ENCODE measurements at regions not wholly inside any gene's neighbourhood (a gene's known extent, or its start where the extent isn't known, plus 50 kb on each side); places are given as distances from the start of the nearest gene placed in this dataset.
"Not testable (repeated sequence)": the region's sequence is repeated elsewhere in the genome, so short reads cannot be mapped to it uniquely, and the experiment has no call there.

DNA sequence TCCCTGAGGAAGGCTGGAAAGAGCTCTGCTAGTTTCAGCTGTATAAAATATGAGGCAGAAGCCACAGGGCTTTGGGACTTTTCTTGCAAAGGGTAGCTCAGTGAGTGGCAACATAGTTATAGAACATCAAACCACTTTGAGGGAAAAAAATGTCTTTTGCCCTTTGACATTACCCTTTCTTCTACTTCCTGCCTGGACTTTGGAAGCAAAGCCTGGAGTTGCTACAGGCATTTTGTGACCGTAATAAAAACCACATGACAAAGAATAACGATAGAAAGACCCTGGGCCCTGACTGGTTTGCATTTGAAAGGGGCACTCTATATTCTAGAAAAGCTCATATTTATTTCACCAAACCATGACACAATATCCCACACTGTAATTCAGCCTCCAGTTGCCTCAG is 440.9 kb downstream of the DIRAS2 start:
- peaks cover 16 to 23% (median 18%) of the 10 kb centered on the region in 3 donors for H3K4me1 Mint-ChIP-seq

DNA sequence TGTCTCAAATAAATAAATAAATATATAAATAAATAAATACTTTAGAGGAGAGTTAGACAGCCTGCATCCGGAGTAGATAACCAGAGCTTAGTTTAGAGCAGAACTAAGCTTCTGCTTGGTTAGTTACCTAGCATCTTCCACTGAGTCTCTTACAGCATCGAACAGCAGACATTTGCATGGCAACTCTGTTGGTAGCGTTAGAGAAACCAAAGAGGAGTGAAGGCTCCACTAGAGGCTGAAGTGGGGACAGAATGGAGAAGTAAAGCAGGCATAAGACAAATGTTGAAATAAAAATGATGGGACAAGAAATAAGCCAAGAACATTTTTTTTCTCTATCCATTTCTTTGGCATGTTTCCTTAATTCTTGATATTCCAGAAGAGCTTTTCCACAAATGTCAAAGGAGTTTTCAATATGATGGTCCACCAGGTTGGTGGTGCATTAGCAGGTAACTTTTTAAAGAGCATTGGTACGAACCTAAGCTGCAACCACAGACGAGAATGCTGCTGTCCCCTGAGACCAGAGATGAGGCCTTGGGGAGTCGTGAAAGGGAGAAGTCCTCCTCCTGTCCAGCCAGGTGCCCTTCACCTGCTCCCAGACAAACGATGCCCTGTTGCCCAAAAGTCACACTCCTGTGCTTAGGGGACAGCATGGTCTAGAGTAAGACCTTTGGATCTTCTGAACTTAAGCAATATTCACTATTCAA is 438.3 kb downstream of the DIRAS2 start:
- ATAC-seq (ENCODE audit: low read depth in 2 of 2), result peak; percentile 95
- peak overlapping the region in 2 of 6 donors; percentile 43 to 86 for H3K27ac Mint-ChIP-seq

More for the DNA sequence above, 440.9 kb downstream of the DIRAS2 start:
- DNase-seq, result no peak
- H3K27ac Mint-ChIP-seq, result no peak overlapping the region
- H3K9me3 Mint-ChIP-seq, result peaks cover 2 to 14% (median 9%) of the 10 kb centered on the region in 7 donors
- peaks cover 0 to 10% of the 10 kb centered on the region in 2 donors for H3K36me3 Mint-ChIP-seq
- H3K27me3 Mint-ChIP-seq, result no peaks in the 10 kb centered on the region
- no peak overlapping the region for H3K4me3 Mint-ChIP-seq
- ATAC-seq (ENCODE audit: low read depth in 2 of 2), result no peak

DNA sequence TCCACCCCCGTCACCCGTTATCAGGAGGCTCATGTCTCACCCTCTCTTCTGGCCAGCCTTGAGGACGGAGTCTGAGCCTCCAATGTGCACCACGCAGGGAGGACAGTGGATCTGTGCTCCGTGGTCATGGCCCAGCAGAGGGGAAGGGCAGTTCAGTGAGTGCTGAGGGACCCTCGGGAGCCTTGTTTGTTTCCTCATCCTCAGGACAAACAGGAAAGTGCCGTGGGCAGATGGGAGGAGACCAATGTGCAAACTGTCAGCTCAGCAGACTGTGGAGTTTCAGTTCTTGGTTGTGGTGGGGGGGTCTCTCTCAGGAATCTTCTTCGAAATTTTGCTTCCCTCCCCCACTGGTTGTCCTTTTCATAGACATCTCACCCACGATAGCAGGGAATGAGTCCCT is 429.6 kb downstream of the DIRAS2 start:
- peak overlapping the region; percentile 26 to 97 (median 79) for H3K27ac Mint-ChIP-seq
- not testable (repeated sequence) for H3K9me3 Mint-ChIP-seq, H3K27me3 Mint-ChIP-seq, H3K36me3 Mint-ChIP-seq
- H3K4me1 Mint-ChIP-seq, result peaks cover 20 to 40% (median 38%) of the 10 kb centered on the region in 3 donors
- ATAC-seq (ENCODE audit: low read depth in 2 of 2) (peak in 1 of 2 donors; percentile 37), DNase-seq (peak; percentile 56)
- peak overlapping the region; percentile 79 to 98 (median 95) for H3K4me3 Mint-ChIP-seq

More for the DNA sequence above, 438.3 kb downstream of the DIRAS2 start:
- Mint-ChIP-seq H3K4me3 (peak overlapping the region in 7 of 8 donors; percentile 0 to 71 (median 49)), H3K4me1 (peaks cover 16 to 23% (median 22%) of the 10 kb centered on the region in 3 donors), H3K27me3 (no peaks in the 10 kb centered on the region), H3K36me3 (no peaks in the 10 kb centered on the region), H3K9me3 (peaks cover 0 to 2% (median 0%) of the 10 kb centered on the region in 7 donors)
- DNase-seq, result peak; percentile 38

DNA sequence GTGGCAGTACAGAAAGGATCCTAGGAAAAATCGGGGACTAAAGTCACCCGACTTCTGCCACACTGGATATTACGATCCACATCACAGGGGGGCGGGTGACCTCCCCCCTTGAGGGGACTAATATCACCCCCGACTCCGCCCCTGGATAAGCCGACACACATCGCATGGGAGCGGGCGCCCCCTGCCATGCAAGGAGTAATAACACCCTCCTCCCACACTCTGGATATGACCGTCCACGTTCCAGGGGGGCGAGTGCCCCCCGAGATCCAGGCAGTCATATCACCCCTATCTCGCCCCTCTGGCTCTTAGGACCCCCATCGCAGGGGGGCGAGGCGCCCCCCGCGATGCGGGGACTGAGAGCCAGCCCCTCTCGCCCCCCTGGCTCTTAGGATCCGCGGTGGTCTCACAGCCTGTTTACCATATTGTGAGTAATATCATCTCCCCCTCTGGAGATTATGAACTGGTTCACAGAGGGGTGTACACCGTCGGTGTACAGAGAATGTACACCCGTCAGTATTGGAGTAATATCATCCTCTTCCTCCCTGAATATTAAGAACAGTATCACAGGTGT is 423.0 kb downstream of the DIRAS2 start:
- Mint-ChIP-seq H3K9me3 (peaks cover 0 to 1% (median 0%) of the 10 kb centered on the region in 7 donors), H3K36me3 (no peaks in the 10 kb centered on the region), H3K27ac (peak overlapping the region in 1 of 6 donors; percentile 61), H3K27me3 (peaks cover 0 to 10% (median 0%) of the 10 kb centered on the region in 3 donors), H3K4me3 (peak overlapping the region in 6 of 8 donors; percentile 15 to 79 (median 56)), H3K4me1 (peaks cover 12 to 16% (median 14%) of the 10 kb centered on the region in 3 donors)
- ATAC-seq (ENCODE audit: low read depth in 2 of 2) (peak; percentile 78 to 92), DNase-seq (peak; percentile 50)

DNA sequence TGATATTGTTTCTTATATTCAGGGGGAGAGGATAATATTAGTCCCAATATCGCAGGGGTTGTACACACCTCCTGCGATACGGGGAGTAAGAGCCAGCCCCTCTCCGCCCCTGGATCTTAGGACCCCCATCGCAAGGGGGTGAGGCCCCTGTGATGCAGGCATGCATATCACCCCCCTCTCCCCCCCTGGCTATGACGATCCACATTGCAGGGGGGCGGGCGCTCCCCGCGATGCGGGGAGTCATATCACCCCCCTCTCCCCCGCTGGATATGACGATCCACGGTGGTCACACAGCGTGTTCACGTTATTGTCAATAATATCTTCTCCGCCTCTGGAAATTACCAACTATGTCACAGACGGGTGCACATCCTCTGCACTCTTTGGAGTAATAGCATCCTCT is 420.7 kb downstream of the DIRAS2 start:
- not testable (repeated sequence) for H3K27me3 Mint-ChIP-seq; H3K9me3 Mint-ChIP-seq; ATAC-seq (ENCODE audit: low read depth in 2 of 2); H3K27ac Mint-ChIP-seq; H3K4me3 Mint-ChIP-seq; H3K36me3 Mint-ChIP-seq; DNase-seq
- H3K4me1 Mint-ChIP-seq, result peaks cover 12 to 17% (median 17%) of the 10 kb centered on the region in 3 donors

DNA sequence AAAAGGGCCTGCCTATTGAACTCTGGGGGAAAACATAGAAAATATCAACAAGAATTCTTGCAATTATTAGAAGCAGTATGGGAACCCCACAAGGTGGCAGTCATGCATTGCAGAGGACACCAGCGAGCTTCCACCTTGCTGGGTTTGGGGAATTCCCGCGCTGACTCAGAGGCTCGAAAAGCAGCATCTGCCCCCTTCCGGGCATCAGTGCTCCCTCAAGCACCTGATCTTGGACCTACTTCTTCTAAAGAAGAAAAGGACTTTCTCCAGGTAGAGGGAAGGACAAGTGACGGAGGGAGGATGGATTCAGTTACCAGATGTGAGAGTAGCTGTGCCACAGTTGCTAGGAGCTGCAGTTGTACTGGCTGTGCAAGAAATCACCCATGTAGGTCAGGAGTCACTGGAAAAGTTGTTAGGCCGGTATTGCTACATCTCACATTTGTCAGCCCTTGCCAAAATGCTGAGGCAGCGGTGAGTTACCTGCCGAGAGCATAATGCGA is 415.7 kb downstream of the DIRAS2 start:
- H3K27ac Mint-ChIP-seq, result not testable (repeated sequence)

DNA sequence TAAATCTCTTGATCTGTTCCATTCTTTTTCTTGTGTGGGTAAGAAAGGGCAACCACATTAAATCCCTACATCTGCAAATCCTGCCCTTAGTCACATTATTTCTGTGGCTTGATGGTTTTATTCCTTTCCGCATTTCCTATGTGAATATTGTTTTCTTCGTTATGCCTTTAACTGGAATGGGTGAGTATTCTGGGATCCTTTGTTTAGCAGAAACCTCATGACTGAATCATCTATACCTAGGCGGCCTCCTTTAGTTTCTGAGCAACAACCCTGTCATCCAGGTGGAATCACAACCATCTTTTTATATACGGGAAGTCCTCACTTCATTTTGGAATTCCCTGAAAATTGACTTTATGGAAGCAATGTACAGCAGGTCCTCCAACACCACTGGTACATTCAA is 409.5 kb downstream of the DIRAS2 start:
- not testable (repeated sequence) for H3K27ac Mint-ChIP-seq; ATAC-seq (ENCODE audit: low read depth in 2 of 2); H3K36me3 Mint-ChIP-seq; H3K4me1 Mint-ChIP-seq; DNase-seq; H3K4me3 Mint-ChIP-seq; H3K9me3 Mint-ChIP-seq; H3K27me3 Mint-ChIP-seq

More for the DNA sequence above, 415.7 kb downstream of the DIRAS2 start:
- H3K27me3 Mint-ChIP-seq; H3K9me3 Mint-ChIP-seq; ATAC-seq (ENCODE audit: low read depth in 2 of 2); H3K36me3 Mint-ChIP-seq; H3K4me3 Mint-ChIP-seq: not testable (repeated sequence)
- peaks cover 0 to 12% (median 8%) of the 10 kb centered on the region in 3 donors for H3K4me1 Mint-ChIP-seq
- DNase-seq, result peak; percentile 62

DNA sequence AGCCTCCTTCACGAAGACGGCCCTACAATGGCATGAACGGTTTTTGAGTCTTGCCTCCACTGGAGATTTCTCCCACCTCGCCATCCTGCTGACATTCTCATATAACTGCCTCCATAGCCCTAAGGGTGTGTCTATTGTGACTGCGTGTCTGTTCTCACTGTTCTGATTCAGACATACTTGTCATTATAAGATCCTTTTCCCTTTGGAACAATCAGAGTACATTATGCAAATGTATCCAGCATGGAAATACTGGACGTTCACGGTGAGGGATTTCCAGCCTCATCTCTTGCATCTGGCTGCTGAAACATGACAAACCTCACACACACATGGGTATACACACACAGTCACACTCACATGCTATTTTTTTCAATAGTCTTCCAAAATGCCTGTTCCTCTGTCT is 402.1 kb downstream of the DIRAS2 start:
- Mint-ChIP-seq H3K4me1 (no peaks in the 10 kb centered on the region), H3K27ac (no peak overlapping the region), H3K27me3 (peaks cover 17 to 22% (median 20%) of the 10 kb centered on the region in 3 donors), H3K9me3 (no peaks in the 10 kb centered on the region), H3K36me3 (no peaks in the 10 kb centered on the region), H3K4me3 (no peak overlapping the region)
- DNase-seq, result no peak
- ATAC-seq (ENCODE audit: low read depth in 2 of 2), result no peak

DNA sequence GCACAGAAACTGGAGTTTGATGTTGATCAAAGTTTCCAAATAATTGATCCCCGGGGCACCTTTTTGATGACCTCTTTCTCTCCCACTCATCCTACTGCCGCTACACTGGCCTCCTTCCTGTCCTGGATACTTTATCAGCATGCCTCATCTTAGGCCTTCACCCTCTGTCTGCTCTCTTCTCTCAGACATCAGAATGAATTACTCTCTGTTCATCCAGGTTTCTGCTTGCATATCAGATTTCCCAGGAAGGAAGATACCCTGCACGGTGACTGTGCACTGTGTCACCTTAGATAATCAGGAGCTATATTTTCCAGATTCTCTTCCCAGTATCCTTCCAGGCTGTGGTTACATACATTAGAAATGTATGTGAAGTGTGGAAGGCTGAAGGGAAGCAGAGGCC is 397.0 kb downstream of the DIRAS2 start:
- H3K9me3 Mint-ChIP-seq, result no peaks in the 10 kb centered on the region
- no peak for DNase-seq
- no peak for ATAC-seq (ENCODE audit: low read depth in 2 of 2)
- H3K27me3 Mint-ChIP-seq, result peaks cover 11 to 28% (median 26%) of the 10 kb centered on the region in 3 donors
- no peak overlapping the region for H3K27ac Mint-ChIP-seq
- H3K4me3 Mint-ChIP-seq, result no peak overlapping the region
- H3K36me3 Mint-ChIP-seq, result no peaks in the 10 kb centered on the region
- no peaks in the 10 kb centered on the region for H3K4me1 Mint-ChIP-seq

DNA sequence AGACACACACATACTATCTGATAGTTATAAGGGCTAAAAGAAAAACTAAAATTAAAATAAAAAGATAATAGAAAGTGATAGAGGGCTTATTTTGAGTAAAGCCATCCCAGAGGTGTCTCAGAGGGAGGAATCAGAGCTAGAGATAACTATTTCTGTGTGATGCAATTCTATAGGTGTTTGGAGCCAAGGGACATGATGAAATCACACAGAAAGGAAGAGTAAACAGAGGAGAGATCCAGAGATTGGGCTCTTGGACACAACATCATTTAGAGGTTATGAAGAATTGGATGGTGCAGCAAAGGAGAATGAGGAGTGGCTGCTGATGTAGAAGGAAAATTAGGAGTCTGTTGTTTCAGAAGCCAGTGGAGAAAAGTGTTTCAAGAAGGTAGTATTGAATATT is 393.5 kb downstream of the DIRAS2 start:
- no peak for DNase-seq
- Mint-ChIP-seq H3K4me1 (no peaks in the 10 kb centered on the region), H3K27ac (no peak overlapping the region), H3K9me3 (peaks cover 0 to 11% (median 0%) of the 10 kb centered on the region in 7 donors), H3K27me3 (peaks cover 19 to 30% (median 20%) of the 10 kb centered on the region in 3 donors), H3K4me3 (no peak overlapping the region), H3K36me3 (peaks cover 5 to 7% of the 10 kb centered on the region in 2 donors)
- no peak for ATAC-seq (ENCODE audit: low read depth in 2 of 2)

DNA sequence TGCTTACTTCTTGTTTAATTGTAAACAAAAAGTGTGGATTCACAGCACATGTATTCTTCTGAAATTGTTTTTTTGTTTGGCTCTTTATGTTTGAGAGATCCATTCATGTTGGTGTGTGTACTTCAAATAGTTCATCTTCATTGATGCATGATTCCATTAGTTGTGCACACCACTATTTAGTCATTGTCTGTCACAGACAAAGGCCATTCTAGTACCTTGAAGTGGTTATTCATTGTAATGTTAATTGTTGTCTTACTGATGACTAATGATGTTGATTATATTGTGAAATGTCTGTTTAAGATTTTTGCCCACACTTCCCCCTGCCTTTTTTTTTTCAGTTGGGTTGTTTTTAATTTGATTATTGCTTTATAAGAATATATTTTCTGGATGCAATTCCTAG is 391.3 kb downstream of the DIRAS2 start:
- DNase-seq (no peak), ATAC-seq (ENCODE audit: low read depth in 2 of 2) (no peak)
- no peak overlapping the region for H3K4me3 Mint-ChIP-seq
- peaks cover 5 to 7% of the 10 kb centered on the region in 2 donors for H3K36me3 Mint-ChIP-seq
- peaks cover 0 to 11% (median 0%) of the 10 kb centered on the region in 7 donors for H3K9me3 Mint-ChIP-seq
- H3K27ac Mint-ChIP-seq, result no peak overlapping the region
- peaks cover 13 to 31% (median 18%) of the 10 kb centered on the region in 3 donors for H3K27me3 Mint-ChIP-seq
- no peaks in the 10 kb centered on the region for H3K4me1 Mint-ChIP-seq

DNA sequence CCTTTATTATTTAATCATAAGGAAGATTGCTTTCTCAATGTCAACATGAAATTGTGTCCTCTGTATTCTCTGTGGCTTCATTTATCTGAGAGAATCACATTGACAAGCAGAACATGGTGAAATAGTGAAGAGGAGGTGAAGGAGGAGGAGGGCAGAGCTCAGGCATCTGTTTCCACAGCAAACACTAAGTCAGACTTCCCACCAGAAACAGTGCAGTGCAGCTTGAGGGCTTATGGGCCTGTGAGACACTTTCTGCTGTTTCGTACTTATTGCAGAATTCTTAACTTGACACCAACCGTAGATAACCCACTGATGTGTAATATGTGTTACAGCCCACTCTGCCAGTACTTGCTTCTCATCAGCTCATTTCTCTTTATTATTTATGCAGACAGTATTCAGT is 386.3 kb downstream of the DIRAS2 start:
- H3K4me1 Mint-ChIP-seq, result no peaks in the 10 kb centered on the region
- no peak overlapping the region for H3K27ac Mint-ChIP-seq
- peaks cover 5 to 16% of the 10 kb centered on the region in 2 donors for H3K36me3 Mint-ChIP-seq
- peaks cover 18 to 46% (median 40%) of the 10 kb centered on the region in 3 donors for H3K27me3 Mint-ChIP-seq
- H3K4me3 Mint-ChIP-seq, result no peak overlapping the region
- peaks cover 3 to 11% (median 8%) of the 10 kb centered on the region in 7 donors for H3K9me3 Mint-ChIP-seq
- no peak for ATAC-seq (ENCODE audit: low read depth in 2 of 2)
- no peak for DNase-seq

DNA sequence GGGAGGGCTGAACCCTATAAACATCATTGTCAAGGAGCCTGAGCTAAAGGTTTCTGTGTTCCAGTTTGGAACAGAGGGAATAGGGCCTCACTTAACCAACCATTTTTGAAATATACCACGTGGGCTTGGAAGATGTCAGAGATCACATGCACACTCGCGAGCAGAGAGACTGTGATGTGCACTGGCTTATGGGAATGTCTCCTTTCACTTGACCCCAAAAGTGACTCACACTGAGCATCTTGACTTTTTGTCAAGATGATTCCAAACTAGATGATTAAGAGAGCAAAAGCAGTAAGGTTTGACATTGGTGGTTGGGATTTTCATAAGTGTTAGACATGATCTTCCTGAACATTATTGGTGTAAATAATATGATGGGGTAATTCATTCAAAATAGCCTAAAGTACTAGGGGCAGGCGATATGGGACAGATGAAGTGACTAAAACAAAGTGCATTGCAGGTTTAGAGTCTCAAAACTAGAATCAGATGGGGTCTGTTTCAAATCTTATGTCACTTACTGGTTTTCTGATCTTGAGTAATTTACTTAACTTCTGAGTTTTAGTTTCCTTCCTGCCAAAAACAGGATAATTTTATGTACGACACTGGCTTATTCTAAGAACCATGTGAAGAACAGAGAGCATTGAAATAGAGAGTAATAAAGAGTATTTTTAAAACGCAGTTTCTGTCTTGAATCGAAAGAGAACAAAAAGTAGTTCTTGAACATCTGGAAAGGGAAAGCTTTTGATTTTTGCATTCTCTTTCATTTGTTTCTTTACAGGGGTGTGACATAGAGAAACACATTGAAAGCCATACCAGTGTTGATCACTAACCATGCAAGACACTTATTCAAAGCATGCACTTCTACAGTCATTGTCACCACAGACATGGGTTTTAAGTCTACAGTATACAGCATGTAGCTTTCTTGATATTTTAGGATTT is 383.0 kb downstream of the DIRAS2 start:
- no peak for DNase-seq
- H3K4me3 Mint-ChIP-seq, result no peak overlapping the region
- H3K36me3 Mint-ChIP-seq, result peaks cover 0 to 8% of the 10 kb centered on the region in 2 donors
- H3K9me3 Mint-ChIP-seq, result peaks cover 0 to 15% (median 12%) of the 10 kb centered on the region in 7 donors
- H3K27me3 Mint-ChIP-seq, result peaks cover 18 to 32% (median 27%) of the 10 kb centered on the region in 3 donors
- no peaks in the 10 kb centered on the region for H3K4me1 Mint-ChIP-seq
- ATAC-seq (ENCODE audit: low read depth in 2 of 2), result no peak
- H3K27ac Mint-ChIP-seq, result no peak overlapping the region
